ENCODE measurements at regions not wholly inside any gene's neighbourhood (a gene's known extent, or its start where the extent isn't known, plus 50 kb on each side); places are given as distances from the start of the nearest gene placed in this dataset.
"Not testable (repeated sequence)": the region's sequence is repeated elsewhere in the genome, so short reads cannot be mapped to it uniquely, and the experiment has no call there.

DNA sequence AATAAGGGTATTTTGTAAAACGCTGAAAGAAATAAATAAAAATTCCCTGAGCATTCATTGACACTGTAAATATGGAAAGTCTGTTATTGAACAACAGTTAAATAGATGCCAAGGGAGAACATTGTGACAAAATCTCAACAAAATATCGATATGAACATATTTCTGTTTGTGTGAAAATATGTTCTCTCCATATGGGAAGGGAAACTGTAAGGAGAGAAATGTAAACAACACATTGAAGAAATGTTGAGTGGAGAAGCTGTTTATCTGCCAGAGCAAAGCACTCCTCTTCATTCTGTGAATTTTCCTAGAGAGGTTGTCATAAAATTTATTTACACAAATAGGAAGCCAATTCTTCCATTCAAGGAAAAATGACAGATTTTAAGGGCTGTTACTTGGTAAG is 57.1 kb upstream of the EOMES start:
- DNase-seq = no peak

GRCh38 chr3:27789420-27789819 is 67.3 kb upstream of the EOMES start:
- DNase-seq = no peak

- no peak for DNase-seq
These were observed 69.8 kb upstream of the EOMES start for GRCh38 chr3:27791956-27792355.

DNA sequence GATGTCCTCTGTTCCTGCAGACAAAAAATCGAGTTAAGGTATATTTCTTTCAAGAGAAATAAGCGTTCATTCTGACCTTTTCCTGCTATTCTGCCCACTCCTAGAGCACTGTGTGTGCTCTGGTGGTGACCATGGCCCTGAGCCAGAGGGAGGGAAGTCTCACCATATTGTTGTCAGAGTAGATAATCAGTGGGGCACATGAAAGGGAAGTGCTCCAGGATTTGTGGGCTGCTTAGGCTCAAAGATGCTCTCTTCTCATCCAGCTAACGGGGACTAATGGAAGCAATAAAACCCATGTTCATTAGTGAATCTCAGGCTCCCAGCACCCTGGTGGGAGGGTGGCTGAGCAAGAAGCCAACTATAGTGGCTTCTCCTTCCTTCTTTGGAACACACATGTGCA is 70.7 kb upstream of the EOMES start:
- DNase-seq = no peak

DNA sequence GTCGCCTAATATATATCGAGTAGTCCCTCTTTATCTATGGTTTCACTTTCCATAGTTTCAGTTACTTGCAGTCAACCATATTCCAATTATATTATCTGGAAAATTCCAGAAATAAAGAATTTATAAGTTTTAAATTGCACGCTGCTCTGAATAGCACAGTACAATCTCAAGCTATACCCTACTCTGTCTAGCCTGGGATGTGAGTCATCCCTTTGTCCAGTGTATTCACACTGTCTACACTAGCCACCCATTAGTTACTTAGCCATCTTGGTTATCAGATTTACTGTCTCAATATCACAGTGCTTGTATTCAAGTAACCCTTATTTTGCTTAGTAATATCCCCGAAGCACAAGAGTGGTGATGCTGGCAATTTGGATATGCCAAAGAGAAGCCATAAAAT is 72.1 kb upstream of the EOMES start:
- DNase-seq = no peak

GRCh38 chr3:27796365-27796875 is 74.3 kb upstream of the EOMES start:
- DNase-seq = no peak

DNA sequence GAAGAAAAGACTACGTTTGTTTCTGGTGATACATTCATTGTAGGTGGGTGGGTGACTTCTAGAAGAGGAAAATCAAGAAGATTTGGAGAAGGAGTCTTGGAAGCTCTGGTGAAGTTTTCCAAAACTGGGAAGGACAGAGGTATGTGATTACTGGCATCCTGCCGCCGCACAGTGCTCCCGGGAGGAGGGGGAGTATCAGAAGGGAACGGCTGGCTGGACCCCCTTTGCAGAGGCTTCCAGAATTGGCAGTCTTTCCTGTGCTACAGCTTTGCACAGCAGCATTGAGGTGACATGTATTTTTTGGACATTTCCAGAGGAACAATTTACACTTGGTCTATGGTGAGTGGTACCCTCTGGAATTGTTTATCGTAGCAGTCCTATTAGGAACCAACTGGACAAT is 75.7 kb upstream of the EOMES start:
- DNase-seq = no peak

DNA sequence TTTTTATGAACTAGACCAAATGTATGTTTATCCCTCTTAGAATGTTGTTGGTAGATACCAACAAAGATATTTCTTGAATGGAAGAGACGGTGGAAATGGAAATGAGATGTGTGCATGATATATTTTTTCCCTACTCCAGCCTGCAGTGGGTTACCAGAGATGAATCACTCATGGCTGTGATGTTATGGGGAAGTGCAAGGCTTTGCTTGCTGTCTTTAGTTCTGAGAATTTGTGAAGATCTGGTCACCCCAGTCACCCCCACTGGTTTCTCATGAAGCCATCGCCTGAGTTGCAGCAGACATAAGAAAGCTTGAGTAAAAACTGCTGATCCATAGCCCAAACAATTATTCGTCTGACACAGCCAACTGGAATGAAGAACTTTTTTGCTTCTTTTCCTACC is 78.1 kb upstream of the EOMES start:
- no peak for DNase-seq

- DNase-seq = no peak
These were observed 80.3 kb upstream of the EOMES start for GRCh38 chr3:27802425-27802824.

GRCh38 chr3:27802849-27803248 is 80.7 kb upstream of the EOMES start:
- no peak for DNase-seq

GRCh38 chr3:27805282-27805681 is 83.2 kb upstream of the EOMES start:
- no peak for DNase-seq

DNA sequence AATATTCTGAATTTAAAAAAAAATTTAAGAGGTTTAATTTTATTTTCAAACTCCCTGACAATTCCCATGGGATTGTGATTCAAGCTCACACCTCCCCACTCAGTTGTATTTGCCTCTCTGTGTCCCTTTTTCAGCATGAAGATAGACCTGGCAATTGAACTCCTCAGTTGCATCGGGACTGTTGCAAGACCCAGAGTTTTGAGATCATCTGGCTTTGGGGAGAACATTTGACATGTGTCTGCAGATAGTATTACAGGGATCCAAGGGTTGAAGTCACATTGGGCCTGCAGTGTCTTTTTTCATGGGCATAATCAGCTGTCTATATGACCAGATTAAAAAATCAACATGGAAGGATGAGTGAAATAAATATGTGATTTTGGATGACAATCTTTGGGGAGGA is 91.1 kb upstream of the EOMES start:
- DNase-seq = no peak

DNA sequence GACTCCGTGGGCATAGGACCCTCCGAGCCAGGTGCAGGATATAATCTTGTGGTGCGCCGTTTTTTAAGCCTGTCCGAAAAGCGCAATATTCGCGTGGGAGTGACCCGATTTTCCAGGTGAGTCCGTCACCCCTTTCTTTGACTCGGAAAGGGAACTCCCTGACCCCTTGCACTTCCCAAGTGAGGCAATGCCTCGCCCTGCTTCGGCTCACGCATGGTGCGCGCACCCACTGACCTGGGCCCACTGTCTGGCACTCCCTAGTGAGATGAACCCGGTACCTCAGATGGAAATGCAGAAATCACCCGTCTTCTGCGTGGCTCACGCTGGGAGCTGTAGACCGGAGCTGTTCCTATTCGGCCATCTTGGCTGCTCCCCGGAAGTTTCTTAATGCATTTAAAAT is 99.5 kb upstream of the EOMES start:
- not testable (repeated sequence) for DNase-seq

DNA sequence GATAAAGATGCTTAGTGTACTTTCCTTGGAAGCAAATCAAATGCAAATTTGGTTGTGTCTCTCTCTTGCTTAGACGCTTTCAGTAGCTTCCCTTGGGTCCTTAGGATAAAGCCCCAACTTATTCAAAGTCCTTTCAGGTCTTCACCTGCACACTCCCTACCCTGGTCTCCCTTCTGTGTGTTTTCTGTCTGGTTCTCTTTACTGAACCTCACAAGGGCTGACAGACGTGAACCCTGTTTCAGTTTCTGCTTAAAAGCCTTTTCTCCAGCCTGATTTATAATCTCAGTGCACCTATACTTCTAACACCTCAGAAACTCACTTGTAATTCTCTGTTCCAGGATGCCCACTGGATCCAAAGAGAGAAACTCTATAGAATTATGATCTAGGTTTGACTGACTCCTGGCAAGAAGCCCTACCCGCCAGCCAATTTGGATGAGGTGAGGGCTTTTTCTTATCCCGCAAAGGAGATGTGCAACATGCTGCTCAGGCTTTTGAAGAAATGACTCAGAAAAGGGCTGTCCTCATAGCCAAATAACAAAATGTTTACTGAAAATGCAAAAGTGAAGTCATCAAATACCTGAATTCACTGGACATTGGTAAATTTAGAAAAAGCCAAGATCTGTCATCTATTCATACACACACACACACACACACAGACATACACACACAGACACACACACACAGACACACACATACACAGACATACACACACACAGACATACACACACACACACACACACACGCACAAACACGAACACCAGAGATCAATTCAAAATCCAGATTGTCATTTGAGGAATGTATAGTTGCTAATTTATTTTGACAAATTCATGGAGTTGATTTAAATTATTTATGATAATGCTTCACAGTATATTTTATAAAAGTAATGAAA is 102.4 kb upstream of the EOMES start:
- DNase-seq = no peak

GRCh38 chr3:27826448-27826847 is 104.3 kb upstream of the EOMES start:
- DNase-seq = no peak

DNA sequence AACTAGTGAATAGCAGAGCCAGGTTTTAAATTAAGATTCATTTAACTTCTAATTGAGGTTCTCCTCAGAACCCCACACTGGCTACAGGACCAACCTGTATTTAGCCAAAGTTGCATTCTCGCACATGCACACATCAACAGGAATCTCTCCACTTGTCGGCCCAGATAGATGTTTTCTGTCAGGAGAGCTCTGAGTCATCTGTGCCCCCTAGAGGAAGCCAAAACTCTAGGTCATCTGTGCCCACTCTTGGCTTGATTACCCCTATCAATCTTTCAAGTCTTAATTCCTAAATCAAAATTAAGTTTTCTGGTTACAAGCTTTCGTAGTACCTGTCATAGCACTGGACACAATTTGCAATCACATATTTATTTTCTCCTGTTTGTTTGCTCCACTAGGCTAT is 104.9 kb upstream of the EOMES start:
- DNase-seq = no peak

- DNase-seq = no peak
These were observed 118.9 kb upstream of the EOMES start for GRCh38 chr3:27840807-27841594.

GRCh38 chr3:27844052-27844675 is 122.0 kb upstream of the EOMES start:
- DNase-seq = no peak

GRCh38 chr3:27847697-27848096 is 125.6 kb upstream of the EOMES start:
- no peak for DNase-seq

DNA sequence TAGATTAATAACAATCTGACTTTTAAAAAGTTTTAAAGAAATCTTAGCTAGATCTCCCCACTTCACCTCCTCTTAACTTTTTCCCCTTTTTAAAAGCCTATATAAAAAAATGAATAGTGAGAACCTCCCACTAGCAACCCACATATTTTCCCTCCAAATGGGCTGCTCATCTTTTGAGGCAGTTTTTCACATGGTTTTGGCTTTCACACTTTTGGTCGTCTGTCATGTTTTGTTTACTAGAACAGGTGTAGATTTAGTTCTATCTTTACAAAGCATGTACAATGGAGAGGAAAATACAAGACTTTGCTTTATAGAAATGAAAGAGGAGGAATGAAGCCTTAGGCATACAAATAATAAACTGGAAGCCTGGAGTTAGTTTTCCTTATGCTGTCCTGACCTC is 126.7 kb upstream of the EOMES start:
- DNase-seq = no peak

DNA sequence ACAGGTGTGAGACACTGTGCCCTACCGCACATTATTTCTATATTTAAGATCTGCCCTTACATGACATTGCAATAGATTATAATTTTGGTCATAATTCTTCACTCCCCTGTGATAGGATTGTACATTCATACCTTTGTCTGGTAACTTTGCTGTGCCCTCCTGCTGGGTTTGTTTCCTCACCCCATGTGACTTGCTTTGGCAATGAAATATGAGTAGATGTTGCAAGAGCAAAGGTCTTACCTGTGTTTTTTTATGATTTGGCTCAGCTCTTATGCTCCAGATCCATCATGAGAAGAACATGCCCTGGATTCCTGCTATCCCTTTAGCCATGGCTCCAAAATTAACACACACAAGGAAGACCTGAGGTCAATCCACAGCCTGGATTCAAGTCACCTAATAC is 137.7 kb upstream of the EOMES start:
- DNase-seq = no peak

DNA sequence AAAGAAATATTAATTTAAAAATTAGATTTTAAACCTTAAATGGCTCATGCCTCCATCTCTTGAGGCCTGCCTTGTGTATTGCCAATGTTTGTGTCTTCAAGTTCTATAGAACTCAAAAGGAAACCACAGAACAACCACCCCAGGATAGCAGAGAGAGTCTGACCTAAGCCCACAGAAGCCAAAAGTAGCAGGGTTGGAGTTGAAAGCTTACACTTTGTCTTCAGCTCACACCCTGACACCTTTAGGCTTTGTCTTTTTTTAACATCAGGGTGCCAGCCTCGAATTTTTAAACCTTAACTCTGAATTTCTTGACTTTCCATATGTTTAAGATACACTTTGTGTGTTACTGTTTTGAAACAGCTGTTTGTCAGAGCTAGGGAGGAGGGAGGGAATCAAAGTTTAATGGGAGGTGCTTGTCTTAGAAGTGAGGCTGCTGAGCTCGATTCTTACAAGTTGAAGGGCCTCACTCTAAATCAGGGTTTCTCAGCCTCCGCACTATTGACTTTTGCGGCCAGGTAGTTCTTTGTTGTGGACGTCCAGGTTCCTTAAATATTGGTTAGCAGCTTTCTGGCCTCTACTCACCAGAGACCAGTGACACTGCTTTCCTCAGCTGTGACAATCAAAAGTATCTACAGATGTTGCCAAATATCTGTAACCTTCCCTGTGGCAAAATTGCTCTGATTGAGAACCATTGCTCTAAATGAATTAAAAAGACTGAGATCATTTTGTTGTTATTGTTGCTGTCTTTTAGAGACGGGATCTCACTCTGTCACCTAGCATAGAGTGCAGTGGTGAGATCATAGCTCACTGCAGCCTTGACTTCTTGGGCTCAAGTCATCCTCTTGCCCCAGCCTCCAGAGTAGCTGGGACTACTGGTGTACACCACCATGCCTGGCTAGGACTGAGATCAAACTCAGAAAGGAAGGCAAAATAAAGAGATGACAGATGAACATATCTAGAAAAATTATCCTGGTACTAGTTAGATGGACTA is 139.2 kb upstream of the EOMES start:
- no peak for DNase-seq

All from NCI-H2029 (cell line).